Chondrocyte (in vitro differentiated cells): ENCODE measurements at regions not wholly inside any gene's neighbourhood (a gene's known extent, or its start where the extent isn't known, plus 50 kb on each side); places are given as distances from the start of the nearest gene placed in this dataset.
"Not testable (repeated sequence)": the region's sequence is repeated elsewhere in the genome, so short reads cannot be mapped to it uniquely, and the experiment has no call there.

Experiments used
- DNase-seq: peaks from one replicate; pipeline ENCODE4 v3.0.0; 2021; ENCODE audit warnings: mixed read lengths, low spot score
- H3K27ac Mint-ChIP-seq: one replicate; pipeline ENCODE4 v1.8.0; 2021; ENCODE audit warnings: mild to moderate bottlenecking, moderate library complexity, mixed read lengths; ENCODE audit not compliant: unreplicated experiment
- H3K27me3 Mint-ChIP-seq: 2 replicates; pipeline ENCODE4 v1.8.0; 2021; ENCODE audit warnings: low read depth, mixed read lengths
- H3K36me3 Mint-ChIP-seq: 2 replicates; pipeline ENCODE4 v1.8.0; 2021; ENCODE audit warnings: low read depth, mixed read lengths
- H3K4me1 Mint-ChIP-seq: 2 replicates; pipeline ENCODE4 v1.8.0; 2021; ENCODE audit warnings: low read depth, mild to moderate bottlenecking, mixed read lengths
- H3K4me3 Mint-ChIP-seq: one replicate; pipeline ENCODE4 v1.8.0; 2021; ENCODE audit warnings: mild to moderate bottlenecking, moderate library complexity, mixed read lengths; ENCODE audit not compliant: unreplicated experiment
- H3K9me3 Mint-ChIP-seq: 2 replicates; pipeline ENCODE4 v1.8.0; 2021; ENCODE audit warnings: low read depth, mixed read lengths
- TF ChIP-seq, protein P1 (sequence below): fragments of 200-600 bp; sonication (generic); IDR thresholded peaks from 2 replicates; pipeline ENCODE4 v1.5.0; 2021; ENCODE audit warnings: antibody characterized with exemption, mild to moderate bottlenecking, moderate library complexity

DNA sequence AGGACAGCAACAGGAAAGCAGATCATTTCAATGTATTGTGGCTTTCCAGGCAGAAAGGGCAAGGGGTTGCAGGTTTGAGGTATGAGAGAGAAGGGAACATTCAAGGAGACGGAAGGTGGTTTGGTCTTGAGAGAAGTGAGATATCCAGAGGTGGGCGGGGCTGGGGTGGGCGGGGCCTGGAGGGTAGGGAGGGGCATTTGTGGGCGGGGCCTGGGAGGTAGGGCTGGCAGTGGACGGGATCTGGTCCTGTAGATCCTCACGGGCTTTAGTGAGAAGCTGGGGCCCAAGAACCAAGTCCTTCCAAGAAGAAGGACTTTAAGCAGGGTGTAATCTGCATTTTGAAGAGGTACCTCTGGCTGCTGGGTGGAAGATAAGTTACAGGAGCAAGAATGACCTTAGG is 199.2 kb downstream of the MN1 start:
- no peak for DNase-seq

DNA sequence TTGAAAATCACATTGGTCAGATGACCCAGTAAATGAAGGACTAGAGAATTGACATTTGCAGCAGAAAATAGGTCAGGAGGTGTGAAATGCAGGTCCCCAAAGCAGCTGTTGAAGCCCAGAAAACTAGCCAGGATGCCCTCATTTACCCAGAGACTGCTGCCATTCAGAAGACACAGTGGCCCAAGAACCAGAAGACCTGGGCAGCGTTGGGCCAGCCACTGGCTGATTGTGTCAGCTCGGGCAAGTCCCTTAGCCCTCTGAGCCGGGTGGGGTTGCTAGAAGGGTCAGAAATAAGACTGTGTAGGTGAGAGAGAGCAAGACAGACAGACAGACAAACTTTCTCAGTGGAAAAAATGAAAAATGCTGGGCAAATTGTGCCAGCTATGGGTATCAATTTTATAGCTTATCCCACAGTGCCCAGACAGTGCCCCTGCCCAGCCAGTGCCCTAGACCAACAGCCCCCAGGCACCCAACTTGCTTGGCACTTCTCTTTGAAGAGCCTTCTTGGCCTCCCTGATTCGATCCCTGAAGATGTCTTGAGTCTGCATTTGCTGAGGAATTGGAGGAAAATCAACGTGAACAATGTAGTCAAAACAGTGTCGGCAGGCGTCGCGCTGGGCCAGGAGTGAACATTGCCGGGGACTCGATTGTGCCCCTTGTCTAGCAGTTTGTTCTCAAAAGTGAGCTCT is 198.3 kb downstream of the MN1 start:
- no peak for DNase-seq
- Mint-ChIP-seq H3K4me3 (peak overlapping the region; percentile 31), H3K9me3 (no peaks in the 10 kb centered on the region), H3K36me3 (no peaks in the 10 kb centered on the region), H3K27ac (peak overlapping the region; percentile 92), H3K27me3 (no peaks in the 10 kb centered on the region), H3K4me1 (peaks cover 35% of the 10 kb centered on the region)
- TF ChIP-seq, protein P1, sequence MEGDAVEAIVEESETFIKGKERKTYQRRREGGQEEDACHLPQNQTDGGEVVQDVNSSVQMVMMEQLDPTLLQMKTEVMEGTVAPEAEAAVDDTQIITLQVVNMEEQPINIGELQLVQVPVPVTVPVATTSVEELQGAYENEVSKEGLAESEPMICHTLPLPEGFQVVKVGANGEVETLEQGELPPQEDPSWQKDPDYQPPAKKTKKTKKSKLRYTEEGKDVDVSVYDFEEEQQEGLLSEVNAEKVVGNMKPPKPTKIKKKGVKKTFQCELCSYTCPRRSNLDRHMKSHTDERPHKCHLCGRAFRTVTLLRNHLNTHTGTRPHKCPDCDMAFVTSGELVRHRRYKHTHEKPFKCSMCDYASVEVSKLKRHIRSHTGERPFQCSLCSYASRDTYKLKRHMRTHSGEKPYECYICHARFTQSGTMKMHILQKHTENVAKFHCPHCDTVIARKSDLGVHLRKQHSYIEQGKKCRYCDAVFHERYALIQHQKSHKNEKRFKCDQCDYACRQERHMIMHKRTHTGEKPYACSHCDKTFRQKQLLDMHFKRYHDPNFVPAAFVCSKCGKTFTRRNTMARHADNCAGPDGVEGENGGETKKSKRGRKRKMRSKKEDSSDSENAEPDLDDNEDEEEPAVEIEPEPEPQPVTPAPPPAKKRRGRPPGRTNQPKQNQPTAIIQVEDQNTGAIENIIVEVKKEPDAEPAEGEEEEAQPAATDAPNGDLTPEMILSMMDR, result no peak

More for the DNA sequence above, 199.2 kb downstream of the MN1 start:
- H3K27me3 Mint-ChIP-seq, result no peaks in the 10 kb centered on the region
- peaks cover 35% of the 10 kb centered on the region for H3K4me1 Mint-ChIP-seq
- H3K36me3 Mint-ChIP-seq, result no peaks in the 10 kb centered on the region
- no peak overlapping the region for H3K4me3 Mint-ChIP-seq
- H3K9me3 Mint-ChIP-seq, result no peaks in the 10 kb centered on the region
- TF ChIP-seq, protein P1, result no peak
- H3K27ac Mint-ChIP-seq, result peak overlapping the region; percentile 4

DNA sequence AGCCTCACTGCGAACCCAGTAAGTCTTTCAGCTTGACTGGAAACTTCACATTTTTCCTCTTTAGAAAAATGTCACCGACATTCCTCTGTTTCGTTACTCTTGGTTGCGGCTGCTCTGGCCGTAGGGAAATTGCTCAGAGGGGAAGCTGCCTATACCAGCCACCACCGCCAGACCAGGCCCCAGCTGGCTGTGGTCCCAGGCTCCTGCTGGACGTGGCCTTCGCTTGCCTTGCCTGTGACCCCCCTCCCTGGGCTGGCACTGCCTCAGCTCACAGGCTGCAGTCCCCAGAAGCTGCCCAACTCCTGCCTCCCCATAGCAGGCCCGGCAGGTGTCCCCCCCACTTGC is 197.8 kb downstream of the MN1 start:
- no peak for DNase-seq
- H3K36me3 Mint-ChIP-seq, result no peaks in the 10 kb centered on the region
- no peaks in the 10 kb centered on the region for H3K9me3 Mint-ChIP-seq
- TF ChIP-seq, protein P1, result peak; percentile 44
- H3K27ac Mint-ChIP-seq, result peak overlapping the region; percentile 92
- peaks cover 35% of the 10 kb centered on the region for H3K4me1 Mint-ChIP-seq
- H3K27me3 Mint-ChIP-seq, result no peaks in the 10 kb centered on the region
- peak overlapping the region; percentile 25 for H3K4me3 Mint-ChIP-seq

DNA sequence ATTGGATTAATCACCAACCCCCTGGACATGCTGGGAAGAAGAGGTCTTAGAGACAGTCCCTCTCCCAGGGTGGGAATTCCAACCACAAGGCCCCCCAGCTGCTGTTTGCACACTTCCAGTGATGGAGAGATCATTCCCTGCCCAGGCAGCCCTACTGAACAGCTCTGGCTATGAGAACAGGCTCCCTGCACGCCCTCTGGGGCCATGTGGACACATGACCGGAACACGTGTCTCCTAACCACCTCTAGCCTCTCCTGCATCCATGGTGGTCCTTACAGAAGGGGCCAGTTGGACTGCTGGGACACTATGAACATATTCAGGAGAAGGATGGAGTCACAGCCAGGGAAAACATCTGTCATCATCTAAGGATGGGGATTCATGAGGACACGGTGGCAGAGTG is 196.2 kb downstream of the MN1 start:
- no peak for DNase-seq
- no peak overlapping the region for H3K4me3 Mint-ChIP-seq
- no peak overlapping the region for H3K27ac Mint-ChIP-seq
- TF ChIP-seq, protein P1, result no peak
- peaks cover 35% of the 10 kb centered on the region for H3K4me1 Mint-ChIP-seq
- H3K9me3 Mint-ChIP-seq, result no peaks in the 10 kb centered on the region
- no peaks in the 10 kb centered on the region for H3K36me3 Mint-ChIP-seq
- H3K27me3 Mint-ChIP-seq, result no peaks in the 10 kb centered on the region

DNA sequence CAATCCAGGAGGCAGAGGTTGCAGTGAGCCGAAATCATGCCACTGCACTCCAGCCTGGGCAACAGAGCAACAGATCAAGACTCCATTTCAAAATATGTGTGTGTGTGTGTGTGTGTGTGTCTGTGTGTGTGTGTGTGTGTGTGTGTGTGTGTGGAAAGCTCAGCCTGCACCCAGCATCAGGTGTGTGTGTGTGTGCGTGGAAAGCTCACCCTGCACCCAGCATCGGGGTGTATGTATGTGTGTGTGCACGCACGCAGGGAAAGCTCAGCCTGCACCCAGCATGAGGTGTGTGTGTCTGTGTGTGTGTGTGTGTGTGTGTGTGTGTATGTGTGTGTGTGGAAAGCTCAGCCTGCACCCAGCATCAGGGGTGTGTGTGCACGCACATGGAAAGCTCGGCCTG is 193.8 kb downstream of the MN1 start:
- H3K36me3 Mint-ChIP-seq, H3K27me3 Mint-ChIP-seq, H3K9me3 Mint-ChIP-seq, DNase-seq, H3K27ac Mint-ChIP-seq, H3K4me3 Mint-ChIP-seq: not testable (repeated sequence)
- H3K4me1 Mint-ChIP-seq, result peaks cover 18% of the 10 kb centered on the region

DNA sequence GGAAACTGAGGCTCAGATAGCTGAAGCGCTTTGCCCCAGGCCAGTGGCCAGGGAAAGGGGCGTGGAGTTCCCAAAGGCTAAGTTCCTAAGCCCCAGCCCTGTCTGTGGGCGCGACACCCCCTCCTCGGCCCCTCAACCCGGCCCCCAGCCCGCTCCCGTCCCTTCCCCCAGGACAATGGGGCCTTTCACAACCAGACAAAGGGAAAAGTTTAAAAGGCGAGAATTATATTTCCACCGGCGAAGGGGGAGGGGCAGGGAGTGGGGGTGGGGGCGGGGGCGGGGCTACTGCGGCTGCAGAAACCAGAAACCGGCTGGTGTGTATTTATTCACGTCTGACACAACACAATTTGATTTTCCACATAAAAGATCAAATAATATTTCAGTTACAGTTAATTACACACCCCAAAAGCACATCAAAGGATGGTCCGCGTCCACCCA is 192.1 kb downstream of the MN1 start:
- Mint-ChIP-seq H3K27me3 (no peaks in the 10 kb centered on the region), H3K27ac (no peak overlapping the region), H3K36me3 (no peaks in the 10 kb centered on the region), H3K4me1 (peaks cover 4% of the 10 kb centered on the region), H3K9me3 (no peaks in the 10 kb centered on the region), H3K4me3 (no peak overlapping the region)
- DNase-seq, result no peak
- TF ChIP-seq, protein P1, result no peak

DNA sequence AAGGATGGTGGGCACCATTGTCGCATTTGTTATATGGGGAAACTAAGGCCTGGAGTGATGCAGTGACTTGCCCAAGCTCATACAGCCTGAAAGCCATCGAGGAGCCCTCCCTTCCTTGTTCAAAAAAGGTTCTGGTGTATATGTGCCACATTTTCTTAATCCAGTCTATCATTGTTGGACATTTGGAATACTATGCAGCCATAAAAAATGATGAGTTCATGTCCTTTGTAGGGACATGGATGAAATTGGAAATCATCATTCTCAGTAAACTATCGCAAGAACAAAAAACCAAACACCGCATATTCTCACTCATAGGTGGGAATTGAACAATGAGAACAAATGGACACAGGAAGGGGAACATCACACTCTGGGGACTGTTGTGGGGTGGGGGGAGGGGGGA is 191.4 kb downstream of the MN1 start:
- not testable (repeated sequence) for H3K9me3 Mint-ChIP-seq, DNase-seq, H3K36me3 Mint-ChIP-seq, H3K27ac Mint-ChIP-seq, H3K4me1 Mint-ChIP-seq, H3K27me3 Mint-ChIP-seq, H3K4me3 Mint-ChIP-seq
